ENCODE measurements at regions not wholly inside any gene's neighbourhood (a gene's known extent, or its start where the extent isn't known, plus 50 kb on each side); places are given as distances from the start of the nearest gene placed in this dataset.
"Not testable (repeated sequence)": the region's sequence is repeated elsewhere in the genome, so short reads cannot be mapped to it uniquely, and the experiment has no call there.

GRCh38 chr20:50449738-50450492 lies 60.3 kb upstream of the PTPN1 start:
- DNase-seq (ENCODE audit: low read depth), result no peak

- no peak for DNase-seq (ENCODE audit: low read depth)
These were observed 59.7 kb upstream of the PTPN1 start for GRCh38 chr20:50450493-50450826.

- peak; percentile 32 for DNase-seq (ENCODE audit: low read depth)
These were observed 59.1 kb upstream of the PTPN1 start for GRCh38 chr20:50450881-50451752.

- not testable (repeated sequence) for DNase-seq (ENCODE audit: low read depth)
These were observed 58.3 kb upstream of the PTPN1 start for GRCh38 chr20:50451792-50452425.

- no peak for DNase-seq (ENCODE audit: low read depth)
These were observed 56.5 kb upstream of the PTPN1 start for GRCh38 chr20:50453533-50454244.

- DNase-seq (ENCODE audit: low read depth), result not testable (repeated sequence)
These were observed 54.9 kb upstream of the PTPN1 start for GRCh38 chr20:50455245-50455644.

GRCh38 chr20:50455656-50456451 lies 54.3 kb upstream of the PTPN1 start:
- no peak for DNase-seq (ENCODE audit: low read depth)

GRCh38 chr20:50456452-50457324 lies 53.5 kb upstream of the PTPN1 start:
- no peak for DNase-seq (ENCODE audit: low read depth)

- DNase-seq (ENCODE audit: low read depth), result no peak
These were observed 50.9 kb upstream of the PTPN1 start for GRCh38 chr20:50459124-50459918.

- DNase-seq (ENCODE audit: low read depth), result no peak
These were observed 50.0 kb upstream of the PTPN1 start for GRCh38 chr20:50460115-50460607.

Data from fibroblast of the conjunctiva (primary cell).